ENCODE measurements at regions not wholly inside any gene's neighbourhood (a gene's known extent, or its start where the extent isn't known, plus 50 kb on each side); places are given as distances from the start of the nearest gene placed in this dataset.

- intact Hi-C loops (cut with DNase I): no loop called here
Measured at GRCh38 chr10:4012848-4013247, 227.8 kb upstream of the KLF6 start.

GRCh38 chr10:4011136-4011812 lies 226.3 kb upstream of the KLF6 start:
- no peak for ATAC-seq
- FAIRE-seq: no peak
- H3K27me3 ChIP-seq: peaks cover 0 to 3% (median 0%) of the 10 kb centered on the region in 4 donors
- no peak overlapping the region for H3K27ac ChIP-seq
- H3K4me1 ChIP-seq: no peaks in the 10 kb centered on the region
- intact Hi-C loops (cut with DNase I): no loop called here
- H3K9me3 ChIP-seq: no peaks in the 10 kb centered on the region
- DNase-seq: no peak
- H3K4me3 ChIP-seq: no peak overlapping the region
- WGBS, 2 donors: 74 to 81% methylated on average over 4 of the region's 4 CpGs
- H3K36me3 ChIP-seq: no peaks in the 10 kb centered on the region
- TF ChIP-seq CTCF (IDR thresholded peaks at IDR 0.05): no peak

More at GRCh38 chr10:4012848-4013247, 227.8 kb upstream of the KLF6 start:
- no peak for ATAC-seq
- TF ChIP-seq CTCF (IDR thresholded peaks at IDR 0.05): no peak
- Histone ChIP-seq H3K27ac (no peak overlapping the region), H3K4me1 (no peaks in the 10 kb centered on the region), H3K36me3 (no peaks in the 10 kb centered on the region), H3K4me3 (no peak overlapping the region), H3K9me3 (no peaks in the 10 kb centered on the region), H3K27me3 (no peaks in the 10 kb centered on the region)
- DNase-seq: no peak
- 47 to 67% methylated on average over 2 of the region's 2 CpGs for WGBS, 2 donors
- no peak for FAIRE-seq

GRCh38 chr10:4008676-4009382 lies 223.8 kb upstream of the KLF6 start:
- Histone ChIP-seq H3K4me1 (no peaks in the 10 kb centered on the region), H3K4me3 (no peak overlapping the region), H3K9me3 (no peaks in the 10 kb centered on the region), H3K27me3 (peaks cover 0 to 3% (median 0%) of the 10 kb centered on the region in 4 donors), H3K27ac (no peak overlapping the region), H3K36me3 (no peaks in the 10 kb centered on the region)
- FAIRE-seq (no peak), ATAC-seq (no peak), DNase-seq (no peak)
- intact Hi-C loops (cut with DNase I): no loop called here
- no peak for TF ChIP-seq CTCF (IDR thresholded peaks at IDR 0.05)
- WGBS, 2 donors: 79 to 83% methylated on average over 7 of the region's 7 CpGs

- peaks cover 0 to 3% (median 0%) of the 10 kb centered on the region in 4 donors for H3K27me3 ChIP-seq
- no peak overlapping the region for H3K4me3 ChIP-seq
- H3K4me1 ChIP-seq: no peaks in the 10 kb centered on the region
- intact Hi-C loops (cut with DNase I): no loop called here
- 61 to 64% methylated on average over 4 of the region's 4 CpGs for WGBS, 2 donors
- no peaks in the 10 kb centered on the region for H3K9me3 ChIP-seq
- no peak for TF ChIP-seq CTCF (IDR thresholded peaks at IDR 0.05)
- DNase-seq: no peak
- H3K27ac ChIP-seq: no peak overlapping the region
- no peak for FAIRE-seq
- no peak for ATAC-seq
- H3K36me3 ChIP-seq: no peaks in the 10 kb centered on the region
Measured at GRCh38 chr10:4007771-4008170, 222.8 kb upstream of the KLF6 start.

- DNase-seq: no peak
- no peak overlapping the region for H3K4me3 ChIP-seq
- H3K36me3 ChIP-seq: no peaks in the 10 kb centered on the region
- H3K9me3 ChIP-seq: no peaks in the 10 kb centered on the region
- intact Hi-C loops (cut with DNase I): no loop called here
- WGBS, 2 donors: 35 to 40% methylated on average over 7 of the region's 7 CpGs
- no peak for TF ChIP-seq CTCF (IDR thresholded peaks at IDR 0.05)
- H3K27ac ChIP-seq: no peak overlapping the region
- no peak for ATAC-seq
- no peaks in the 10 kb centered on the region for H3K4me1 ChIP-seq
- FAIRE-seq: no peak
- H3K27me3 ChIP-seq: peaks cover 0 to 3% (median 0%) of the 10 kb centered on the region in 4 donors
Measured at GRCh38 chr10:4006858-4007257, 221.8 kb upstream of the KLF6 start.

Measured in pancreas (tissue), 10 donors.